AG10803 (cell line): ENCODE measurements at regions not wholly inside any gene's neighbourhood (a gene's known extent, or its start where the extent isn't known, plus 50 kb on each side); places are given as distances from the start of the nearest gene placed in this dataset.

Experiments
- DNase-seq: peaks from one replicate; pipeline ENCODE4 v3.0.0; 2010; ENCODE audit warnings: low read depth
- H3K4me3 ChIP-seq: 2 replicates; pipeline ENCODE4 v1.5.1; 2011; ENCODE audit warnings: mild to moderate bottlenecking, low read length, control low read depth
- TF ChIP-seq, protein P1 (sequence below): conservative IDR thresholded peaks from 2 replicates; pipeline ENCODE4 v1.5.1; 2011; ENCODE audit warnings: mild to moderate bottlenecking, low read length, control low read depth, inconsistent platforms

DNA sequence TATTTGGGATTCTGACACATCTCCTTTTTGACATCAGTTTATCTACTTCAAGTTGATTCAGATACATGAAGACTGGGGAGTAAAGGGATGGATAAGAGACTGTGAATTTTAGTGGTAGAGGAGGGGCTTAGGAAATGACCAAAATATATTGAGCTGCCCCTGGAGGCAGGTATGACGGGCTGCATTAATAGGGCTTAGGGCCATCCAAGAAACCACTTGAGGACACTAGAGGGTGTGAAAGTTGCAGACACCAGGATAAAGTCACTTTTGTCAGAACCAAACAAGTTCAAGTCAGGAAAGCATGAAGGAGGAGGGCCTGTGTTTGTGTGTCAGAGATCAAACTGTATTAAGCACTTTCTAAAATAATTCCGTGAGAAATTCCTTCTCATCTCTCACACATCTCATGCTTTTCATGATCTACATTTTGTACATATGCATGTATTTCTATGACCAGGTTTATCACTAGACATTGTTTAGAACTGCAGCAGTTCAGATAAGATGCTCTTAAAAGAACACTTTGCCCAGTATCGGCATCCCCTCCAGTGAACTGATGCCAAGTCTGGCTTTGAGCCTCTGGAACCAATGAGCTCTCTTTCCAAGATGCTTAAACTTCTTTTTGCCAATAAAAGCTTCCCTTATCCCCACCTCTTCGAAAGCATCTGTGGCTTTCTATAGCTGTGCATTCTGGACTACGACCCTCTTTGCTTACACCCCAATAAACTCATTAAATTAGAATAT lies 136.9 kb downstream of the SLC38A1 start:
- DNase-seq: peak; percentile 21

DNA sequence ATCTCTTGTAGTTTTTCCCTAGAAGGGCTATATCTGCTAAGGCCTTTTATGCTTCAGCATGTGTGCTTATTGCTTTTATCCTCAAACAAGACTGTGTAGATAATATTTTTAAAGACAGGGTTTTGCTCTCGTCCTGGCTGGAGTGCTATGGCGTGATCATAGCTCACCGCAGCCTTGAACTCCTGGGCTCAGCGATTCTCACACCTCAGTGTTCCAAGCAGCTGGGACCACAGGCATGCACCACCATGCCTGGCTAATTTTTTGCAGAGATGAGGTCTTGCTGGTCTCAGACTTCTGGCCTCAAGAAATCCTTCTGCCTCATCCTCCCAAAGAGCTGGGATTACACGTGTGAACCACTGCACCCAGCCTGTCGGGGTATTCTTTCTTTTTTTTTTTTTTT lies 137.3 kb upstream of the SCAF11 start:
- peak; percentile 4 for DNase-seq
- no peak overlapping the region for H3K4me3 ChIP-seq
- TF ChIP-seq, protein P1, sequence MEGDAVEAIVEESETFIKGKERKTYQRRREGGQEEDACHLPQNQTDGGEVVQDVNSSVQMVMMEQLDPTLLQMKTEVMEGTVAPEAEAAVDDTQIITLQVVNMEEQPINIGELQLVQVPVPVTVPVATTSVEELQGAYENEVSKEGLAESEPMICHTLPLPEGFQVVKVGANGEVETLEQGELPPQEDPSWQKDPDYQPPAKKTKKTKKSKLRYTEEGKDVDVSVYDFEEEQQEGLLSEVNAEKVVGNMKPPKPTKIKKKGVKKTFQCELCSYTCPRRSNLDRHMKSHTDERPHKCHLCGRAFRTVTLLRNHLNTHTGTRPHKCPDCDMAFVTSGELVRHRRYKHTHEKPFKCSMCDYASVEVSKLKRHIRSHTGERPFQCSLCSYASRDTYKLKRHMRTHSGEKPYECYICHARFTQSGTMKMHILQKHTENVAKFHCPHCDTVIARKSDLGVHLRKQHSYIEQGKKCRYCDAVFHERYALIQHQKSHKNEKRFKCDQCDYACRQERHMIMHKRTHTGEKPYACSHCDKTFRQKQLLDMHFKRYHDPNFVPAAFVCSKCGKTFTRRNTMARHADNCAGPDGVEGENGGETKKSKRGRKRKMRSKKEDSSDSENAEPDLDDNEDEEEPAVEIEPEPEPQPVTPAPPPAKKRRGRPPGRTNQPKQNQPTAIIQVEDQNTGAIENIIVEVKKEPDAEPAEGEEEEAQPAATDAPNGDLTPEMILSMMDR: no peak

More for the DNA sequence above, 136.9 kb downstream of the SLC38A1 start:
- no peak overlapping the region for H3K4me3 ChIP-seq
- TF ChIP-seq, protein P1: peak; percentile 38

DNA sequence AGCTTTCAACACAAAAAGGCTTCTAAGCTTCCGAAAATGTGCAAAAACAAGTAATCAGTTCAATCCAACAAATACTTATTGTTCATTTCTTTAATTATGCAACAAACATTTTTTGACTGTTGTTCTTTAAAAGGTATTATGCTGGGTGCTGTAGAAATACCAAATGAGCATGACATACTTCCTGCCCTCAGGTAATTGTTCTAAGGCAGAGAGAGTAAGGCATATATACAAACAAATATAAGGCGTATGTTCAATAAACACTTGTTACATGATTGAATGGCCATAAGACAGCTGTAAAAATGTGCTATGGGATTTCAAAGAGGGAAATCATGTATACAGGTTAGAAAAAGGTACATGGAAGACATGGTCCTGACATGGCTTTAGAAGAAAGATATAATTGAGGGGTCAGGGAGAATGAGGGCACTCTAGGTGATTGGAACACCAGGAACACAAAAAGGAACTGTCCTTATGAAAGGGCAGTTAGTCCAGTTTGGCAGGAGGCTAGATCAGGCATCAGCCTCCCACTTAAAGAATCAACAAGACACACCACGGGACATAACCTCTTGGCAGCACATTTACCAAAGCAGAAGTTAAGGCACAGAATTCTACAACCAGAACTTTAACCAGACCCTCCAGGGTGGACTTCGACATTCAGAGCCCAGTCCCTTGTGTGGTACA lies 135.8 kb upstream of the SCAF11 start:
- DNase-seq: no peak
- H3K4me3 ChIP-seq: no peak overlapping the region
- TF ChIP-seq, protein P1: no peak

DNA sequence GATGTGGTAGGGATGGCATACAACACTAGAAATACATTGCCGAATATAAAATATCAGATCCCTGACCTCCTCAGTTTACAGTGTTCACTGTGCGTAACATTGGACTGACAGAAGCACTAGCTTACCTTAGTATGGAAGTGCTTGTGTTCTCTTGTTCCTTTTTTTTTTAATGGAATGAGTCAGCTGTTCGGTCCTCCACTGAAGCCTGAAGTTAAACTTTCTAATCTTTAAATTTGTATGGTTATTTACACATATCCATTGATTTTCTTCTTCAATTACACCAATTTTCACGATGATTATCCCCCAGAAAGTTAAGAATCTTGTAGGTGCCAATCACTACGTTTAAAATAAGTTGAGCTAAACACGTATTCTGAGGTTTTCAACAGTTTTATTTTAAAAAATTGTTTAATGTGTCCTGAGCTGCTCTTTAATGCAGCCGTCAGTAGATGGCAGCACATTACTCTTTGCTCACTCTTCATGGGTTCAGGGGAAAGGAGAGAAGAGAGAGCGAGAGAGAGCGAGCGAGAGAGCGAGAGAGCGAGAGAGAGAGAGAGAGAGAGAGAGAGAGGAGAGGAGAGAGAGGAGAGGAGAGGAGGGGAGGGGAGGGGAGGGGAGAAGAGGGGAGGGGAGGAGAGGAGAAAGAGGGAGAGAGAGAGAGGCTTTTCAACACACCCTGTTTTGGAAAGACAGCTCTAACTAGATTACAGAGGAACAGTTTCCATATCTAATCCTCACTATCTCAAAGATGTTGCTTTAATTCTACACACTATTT lies 134.7 kb upstream of the SCAF11 start:
- DNase-seq: peak; percentile 87
- TF ChIP-seq, protein P1: peak; percentile 80
- peak overlapping the region; percentile 33 for H3K4me3 ChIP-seq

DNA sequence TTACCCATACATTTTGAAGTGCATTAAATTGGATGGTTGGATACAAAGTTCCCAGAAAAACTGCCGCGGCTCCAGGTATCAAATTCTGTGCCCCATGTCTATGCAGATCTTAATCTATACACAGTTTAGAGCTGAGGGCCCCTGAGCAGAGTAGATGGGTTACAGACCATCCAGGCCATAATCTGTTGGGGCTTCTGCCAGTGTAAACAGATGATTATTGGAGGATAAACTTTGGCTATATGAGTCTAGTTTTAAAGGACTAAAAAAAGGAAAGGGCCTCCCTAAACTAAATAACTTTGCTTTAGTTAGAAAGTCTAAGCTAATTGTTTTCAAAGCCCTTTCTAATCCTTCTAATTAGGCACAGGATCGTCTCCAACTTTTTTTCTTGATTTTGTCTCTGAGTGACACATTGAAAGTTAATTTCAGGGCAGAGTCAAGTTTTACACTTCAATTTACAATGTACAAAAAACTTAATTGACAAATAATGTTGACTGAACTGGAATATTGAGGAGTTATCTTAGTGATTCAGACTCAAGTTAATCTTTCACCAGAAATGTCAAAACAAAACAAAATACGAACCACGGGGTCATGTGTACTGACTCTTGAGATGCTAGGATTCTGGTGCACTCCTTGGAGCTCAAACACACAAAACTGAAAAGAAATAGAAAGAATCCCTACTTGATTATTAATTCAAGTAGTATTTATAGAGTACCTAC lies 133.9 kb upstream of the SCAF11 start:
- TF ChIP-seq, protein P1: no peak
- no peak for DNase-seq
- H3K4me3 ChIP-seq: no peak overlapping the region

DNA sequence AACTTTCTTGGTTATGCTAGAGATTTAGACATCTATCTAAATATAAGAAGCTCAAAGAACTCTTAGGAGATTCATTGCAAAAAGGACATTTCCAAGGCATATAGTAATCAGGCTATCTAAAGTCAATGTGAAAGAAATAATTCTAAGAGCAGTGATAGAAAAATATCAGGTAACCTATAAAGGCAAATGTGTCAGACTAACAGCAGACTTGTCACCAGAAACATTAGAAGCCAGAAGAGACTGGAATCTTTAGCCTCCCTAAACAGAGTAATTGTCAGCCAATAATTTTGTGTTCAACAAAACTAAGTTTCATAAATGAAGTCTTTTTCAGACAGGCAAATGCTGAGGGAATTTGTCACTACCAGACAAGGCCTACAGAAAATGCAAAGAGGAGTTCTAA lies 122.0 kb upstream of the SCAF11 start:
- TF ChIP-seq, protein P1: no peak
- no peak overlapping the region for H3K4me3 ChIP-seq
- no peak for DNase-seq
